ENCODE measurements at regions not wholly inside any gene's neighbourhood (a gene's known extent, or its start where the extent isn't known, plus 50 kb on each side); places are given as distances from the start of the nearest gene placed in this dataset.
A peak's percentile ranks its signal among the peaks of the same experiment; 100 is the strongest.

DNA sequence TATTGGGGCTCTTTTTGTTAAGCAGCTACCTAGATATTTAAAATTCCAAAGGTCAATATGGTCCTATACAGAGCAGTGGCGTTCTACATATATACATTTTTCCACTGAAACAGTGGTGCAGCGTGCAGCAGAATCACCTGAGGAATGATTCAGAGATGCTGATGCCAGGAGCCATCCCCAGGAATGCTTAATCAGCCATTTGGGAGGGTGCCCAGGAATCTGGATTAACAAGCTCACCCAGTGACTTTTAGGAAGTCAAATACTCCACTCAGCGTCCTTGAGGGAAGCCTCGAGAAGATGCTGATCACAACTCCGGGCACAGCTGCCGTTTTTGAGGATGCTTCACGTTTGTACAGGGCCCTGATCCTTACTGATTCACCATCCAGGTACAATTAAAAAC lies 82.6 kb upstream of the ARHGEF3 start:
- POLR2A ChIA-PET, result interaction anchor here (0.9 to 12.6 kb wide), 5 partner anchors 10 to 53 kb away, joined by 3 to 79 read pairs (median 3); no protein-coding TSS in a partner anchor
- Mint-ChIP-seq H3K4me1 (ENCODE audit: low read depth) (peaks cover 90% of the 10 kb centered on the region), H3K27ac (no peak overlapping the region), H3K27me3 (no peaks in the 10 kb centered on the region), H3K4me3 (no peak overlapping the region), H3K9me3 (peaks cover 2% of the 10 kb centered on the region), H3K36me3 (ENCODE audit: low read depth) (peaks cover 27% of the 10 kb centered on the region)
- TF ChIP-seq, protein P1, sequence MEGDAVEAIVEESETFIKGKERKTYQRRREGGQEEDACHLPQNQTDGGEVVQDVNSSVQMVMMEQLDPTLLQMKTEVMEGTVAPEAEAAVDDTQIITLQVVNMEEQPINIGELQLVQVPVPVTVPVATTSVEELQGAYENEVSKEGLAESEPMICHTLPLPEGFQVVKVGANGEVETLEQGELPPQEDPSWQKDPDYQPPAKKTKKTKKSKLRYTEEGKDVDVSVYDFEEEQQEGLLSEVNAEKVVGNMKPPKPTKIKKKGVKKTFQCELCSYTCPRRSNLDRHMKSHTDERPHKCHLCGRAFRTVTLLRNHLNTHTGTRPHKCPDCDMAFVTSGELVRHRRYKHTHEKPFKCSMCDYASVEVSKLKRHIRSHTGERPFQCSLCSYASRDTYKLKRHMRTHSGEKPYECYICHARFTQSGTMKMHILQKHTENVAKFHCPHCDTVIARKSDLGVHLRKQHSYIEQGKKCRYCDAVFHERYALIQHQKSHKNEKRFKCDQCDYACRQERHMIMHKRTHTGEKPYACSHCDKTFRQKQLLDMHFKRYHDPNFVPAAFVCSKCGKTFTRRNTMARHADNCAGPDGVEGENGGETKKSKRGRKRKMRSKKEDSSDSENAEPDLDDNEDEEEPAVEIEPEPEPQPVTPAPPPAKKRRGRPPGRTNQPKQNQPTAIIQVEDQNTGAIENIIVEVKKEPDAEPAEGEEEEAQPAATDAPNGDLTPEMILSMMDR (IDR thresholded peaks at IDR 0.05), result no peak
- CTCF ChIA-PET, result interaction anchor here (4.7 kb wide), 1 partner anchor 85 kb away, joined by 18 read pairs; no protein-coding TSS in a partner anchor
- ATAC-seq (no peak), DNase-seq (no peak)
- intact Hi-C loops (cut with micrococcal nuclease), result no loop called here

DNA sequence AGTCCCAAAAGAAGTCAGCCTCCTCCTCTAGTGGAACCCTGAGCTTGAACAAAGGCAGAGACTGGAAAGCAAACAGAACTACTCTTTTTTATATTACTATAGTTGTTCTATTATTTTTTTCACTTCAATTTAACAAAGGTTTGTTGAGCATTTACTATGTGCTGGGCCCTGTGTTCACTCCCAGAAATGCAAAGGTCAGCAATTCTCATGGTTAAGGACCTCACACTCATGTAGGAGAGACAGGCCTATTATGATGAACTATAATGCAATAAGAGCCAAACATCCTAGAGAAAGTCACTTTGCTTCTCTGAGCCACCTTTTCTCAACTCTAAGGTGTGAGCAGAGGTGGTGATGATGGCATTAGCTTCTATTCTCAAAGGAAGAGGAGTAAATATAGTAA lies 82.1 kb upstream of the ARHGEF3 start:
- TF ChIP-seq, protein P1 (IDR thresholded peaks at IDR 0.05), result no peak
- intact Hi-C loops (cut with micrococcal nuclease), result no loop called here
- Mint-ChIP-seq H3K9me3 (peaks cover 2% of the 10 kb centered on the region), H3K27me3 (no peaks in the 10 kb centered on the region), H3K36me3 (ENCODE audit: low read depth) (peaks cover 27% of the 10 kb centered on the region), H3K27ac (no peak overlapping the region), H3K4me3 (no peak overlapping the region), H3K4me1 (ENCODE audit: low read depth) (peaks cover 89% of the 10 kb centered on the region)
- ChIA-PET POLR2A (interaction anchor here (0.9 to 12.6 kb wide), 6 partner anchors 10 to 54 kb away, joined by 3 to 79 read pairs (median 4); no protein-coding TSS in a partner anchor), CTCF (interaction anchor here (1.1 to 4.7 kb wide), 2 partner anchors 80 to 84 kb away, joined by 3 to 18 read pairs; no protein-coding TSS in a partner anchor)
- no peak for DNase-seq
- ATAC-seq, result no peak

DNA sequence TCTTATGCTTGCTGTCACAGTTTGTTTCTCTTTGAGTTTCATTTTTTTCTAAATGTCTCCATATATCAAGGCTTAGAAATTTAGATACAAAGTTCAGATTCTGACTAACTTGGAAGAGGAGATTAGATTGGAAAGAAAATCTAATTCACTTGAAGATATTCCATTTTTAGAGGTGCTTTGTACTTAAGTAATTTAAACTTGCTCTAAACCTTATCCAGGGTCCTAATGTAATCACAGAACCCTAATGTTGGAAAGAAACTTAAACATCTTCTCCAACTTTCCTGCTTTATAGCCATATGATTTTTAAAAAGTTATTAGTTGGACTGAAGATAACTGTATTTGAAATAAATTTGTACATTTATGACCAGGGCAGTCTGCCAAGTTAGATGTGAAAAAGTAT lies 81.1 kb upstream of the ARHGEF3 start:
- POLR2A ChIA-PET, result interaction anchor here (1.1 to 12.6 kb wide), 4 partner anchors 14 to 34 kb away, joined by 4 to 79 read pairs (median 5); no protein-coding TSS in a partner anchor
- H3K36me3 Mint-ChIP-seq (ENCODE audit: low read depth), result peaks cover 27% of the 10 kb centered on the region
- no peaks in the 10 kb centered on the region for H3K27me3 Mint-ChIP-seq

DNA sequence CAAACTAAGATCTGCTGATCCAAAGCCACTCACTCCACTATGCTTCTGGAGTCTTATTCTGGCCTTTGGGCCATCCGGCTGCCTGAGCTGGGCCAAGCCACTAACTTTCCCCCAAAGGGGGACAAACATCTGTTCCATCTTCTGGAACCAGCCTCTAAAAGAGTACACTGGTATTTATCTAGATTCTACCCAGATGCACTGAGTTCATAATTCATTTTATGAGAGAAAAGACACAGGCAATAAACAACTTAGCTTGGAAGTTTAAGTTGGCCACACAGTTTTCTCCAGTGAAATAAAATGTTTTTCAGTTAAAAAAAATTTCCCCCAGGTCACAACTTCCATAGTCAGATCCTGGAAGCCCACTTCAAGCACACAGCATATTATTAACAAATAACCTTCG lies 80.1 kb upstream of the ARHGEF3 start:
- Mint-ChIP-seq H3K9me3 (peaks cover 2% of the 10 kb centered on the region), H3K27ac (peak overlapping the region; percentile 97), H3K4me3 (no peak overlapping the region), H3K4me1 (ENCODE audit: low read depth) (peaks cover 87% of the 10 kb centered on the region), H3K27me3 (no peaks in the 10 kb centered on the region), H3K36me3 (ENCODE audit: low read depth) (peaks cover 27% of the 10 kb centered on the region)
- intact Hi-C loops (cut with micrococcal nuclease), result no loop called here
- TF ChIP-seq, protein P1 (IDR thresholded peaks at IDR 0.05), result no peak
- ChIA-PET CTCF (interaction anchor here (4.7 kb wide), 1 partner anchor 82 kb away, joined by 18 read pairs; no protein-coding TSS in a partner anchor), POLR2A (interaction anchor here (1.6 to 12.6 kb wide), 3 partner anchors 13 to 35 kb away, joined by 4 to 79 read pairs (median 6); no protein-coding TSS in a partner anchor)
- DNase-seq (no peak), ATAC-seq (no peak)

More for the DNA sequence above, 81.1 kb upstream of the ARHGEF3 start:
- ATAC-seq, result no peak
- Mint-ChIP-seq H3K27ac (no peak overlapping the region), H3K9me3 (peaks cover 2% of the 10 kb centered on the region), H3K4me3 (no peak overlapping the region), H3K4me1 (ENCODE audit: low read depth) (peaks cover 89% of the 10 kb centered on the region)
- CTCF ChIA-PET, result interaction anchor here (1.1 to 4.7 kb wide), 2 partner anchors 81 to 83 kb away, joined by 3 to 18 read pairs; no protein-coding TSS in a partner anchor
- intact Hi-C loops (cut with micrococcal nuclease), result no loop called here
- DNase-seq, result no peak
- TF ChIP-seq, protein P1 (IDR thresholded peaks at IDR 0.05), result no peak
